HuH-7.5 (cell line): ENCODE measurements at regions not wholly inside any gene's neighbourhood (a gene's known extent, or its start where the extent isn't known, plus 50 kb on each side); places are given as distances from the start of the nearest gene placed in this dataset.
A peak's percentile ranks its signal among the peaks of the same experiment; 100 is the strongest.
"Not testable (repeated sequence)": the region's sequence is repeated elsewhere in the genome, so short reads cannot be mapped to it uniquely, and the experiment has no call there.

Experiments used
- DNase-seq: peaks from one replicate; pipeline ENCODE4 v3.0.0; 2011; ENCODE audit warnings: low spot score

- peak; percentile 7 for DNase-seq
These were observed 1548.6 kb downstream of the EFNA5 start for GRCh38 chr5:106121972-106122605.

DNA sequence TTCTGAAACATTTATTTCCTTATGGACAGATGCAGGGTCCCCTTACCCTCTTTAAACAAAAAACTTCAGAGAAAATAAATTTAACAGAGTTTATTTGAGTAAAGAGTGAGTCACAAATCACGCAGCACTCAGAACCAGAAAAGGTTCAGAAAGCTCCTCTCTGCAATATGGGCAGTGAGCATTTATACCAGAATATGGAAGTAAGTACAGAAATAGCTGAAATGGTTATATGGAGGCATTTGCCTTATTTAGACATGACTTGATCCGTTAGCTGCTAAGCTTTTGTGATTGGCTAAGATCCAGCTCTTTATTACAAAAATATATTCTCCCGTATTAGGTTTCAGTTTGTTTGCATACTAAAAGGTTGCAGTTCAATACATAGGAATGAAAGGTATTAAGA is 1554.1 kb downstream of the EFNA5 start:
- no peak for DNase-seq

DNA sequence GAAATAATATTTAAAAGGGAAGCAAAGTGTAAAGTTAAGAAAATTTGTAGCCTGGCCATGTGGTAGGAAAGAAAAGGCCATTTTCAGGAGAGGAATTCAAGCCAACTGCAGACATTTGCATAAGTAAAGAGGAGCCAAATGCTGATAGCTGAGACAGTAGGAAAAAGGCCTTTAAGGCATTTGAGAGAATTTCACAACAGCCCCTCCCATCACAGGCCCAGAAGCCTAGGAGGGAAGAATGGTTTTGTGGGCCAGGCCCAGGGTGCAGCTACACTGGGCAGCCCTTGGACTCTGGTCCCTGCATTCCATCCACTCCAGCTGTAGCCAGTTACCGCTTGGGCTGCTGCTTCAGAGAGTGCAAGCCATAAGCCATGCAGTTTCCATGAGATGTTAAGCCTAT is 1556.8 kb downstream of the EFNA5 start:
- DNase-seq: no peak

DNA sequence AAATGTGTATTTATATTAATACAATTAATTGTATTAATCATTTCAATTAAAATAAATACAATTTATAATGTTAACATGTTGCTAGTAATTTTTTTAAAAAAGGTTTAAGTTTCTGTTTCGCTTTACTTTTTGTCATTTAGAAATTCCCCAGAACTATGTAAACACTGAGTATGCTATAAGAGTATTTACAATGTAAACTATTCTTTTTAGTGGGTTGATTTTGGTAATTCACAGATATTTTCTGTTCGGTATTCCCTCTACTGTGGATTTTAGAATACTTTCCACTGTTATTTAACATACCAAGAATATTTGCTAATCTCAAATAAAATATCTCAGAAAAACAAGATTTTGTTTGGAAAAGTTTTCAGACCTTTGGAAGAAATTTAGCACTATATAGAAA is 1564.4 kb downstream of the EFNA5 start:
- DNase-seq: no peak

DNA sequence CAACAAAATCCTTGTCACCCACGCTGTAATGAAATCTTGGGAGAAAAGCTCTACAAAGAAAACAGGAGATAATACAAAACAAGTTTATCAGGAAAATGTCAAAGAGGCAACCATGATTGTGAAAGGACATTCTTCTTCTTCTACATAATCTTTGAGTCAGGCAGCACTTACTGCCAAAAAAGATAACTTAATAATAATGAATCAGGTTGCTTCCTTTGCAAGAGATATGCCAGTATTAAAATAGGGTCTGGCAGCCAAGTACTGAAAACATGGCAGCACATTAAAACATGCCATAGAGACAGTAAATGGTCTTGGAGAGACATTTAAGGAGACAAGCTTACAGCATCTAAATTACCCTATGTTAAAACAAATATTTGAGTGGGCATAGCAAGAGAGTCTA is 1573.4 kb downstream of the EFNA5 start:
- no peak for DNase-seq

DNA sequence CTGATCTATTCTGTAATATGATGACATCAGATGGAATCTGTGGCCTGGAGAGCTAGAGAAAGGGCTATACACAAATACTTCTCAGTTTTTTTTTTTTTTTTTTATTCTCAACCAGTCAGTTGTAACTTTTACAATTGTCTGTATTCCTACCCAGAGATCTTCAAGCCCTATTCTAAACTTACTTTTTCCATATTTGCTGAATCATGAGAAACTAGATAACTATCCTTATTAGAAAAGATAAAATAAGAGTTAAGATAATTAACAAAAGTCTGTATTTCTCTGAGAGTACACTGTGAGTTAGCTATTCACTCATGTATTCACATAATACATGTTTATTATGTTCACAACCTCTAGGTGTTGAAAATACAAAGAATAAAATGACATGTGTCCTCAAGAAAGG is 1575.9 kb downstream of the EFNA5 start:
- DNase-seq: no peak

- no peak for DNase-seq
These were observed 1576.5 kb downstream of the EFNA5 start for GRCh38 chr5:106094204-106094607.

GRCh38 chr5:106093134-106093533 is 1577.6 kb downstream of the EFNA5 start:
- no peak for DNase-seq

DNA sequence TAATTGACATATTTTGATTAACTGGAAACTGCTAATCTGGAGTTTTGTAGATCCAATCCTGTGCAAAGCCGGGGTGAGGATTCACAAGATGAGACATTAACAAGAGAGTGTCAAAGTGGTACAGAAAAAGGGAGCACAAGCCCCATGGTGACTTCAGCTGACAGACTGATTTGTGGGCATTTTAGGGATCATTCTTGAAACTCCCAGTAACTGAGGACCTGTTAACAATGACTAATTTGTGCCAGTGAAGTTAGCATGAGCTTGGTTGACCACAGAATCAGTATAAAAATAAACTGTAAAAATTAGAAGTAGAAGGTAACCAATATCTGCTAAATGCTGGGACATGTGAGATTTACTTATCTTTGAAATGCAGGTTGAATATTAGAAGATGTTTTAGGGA is 1578.3 kb downstream of the EFNA5 start:
- no peak for DNase-seq

- DNase-seq: no peak
These were observed 1581.7 kb downstream of the EFNA5 start for GRCh38 chr5:106089073-106089472.

DNA sequence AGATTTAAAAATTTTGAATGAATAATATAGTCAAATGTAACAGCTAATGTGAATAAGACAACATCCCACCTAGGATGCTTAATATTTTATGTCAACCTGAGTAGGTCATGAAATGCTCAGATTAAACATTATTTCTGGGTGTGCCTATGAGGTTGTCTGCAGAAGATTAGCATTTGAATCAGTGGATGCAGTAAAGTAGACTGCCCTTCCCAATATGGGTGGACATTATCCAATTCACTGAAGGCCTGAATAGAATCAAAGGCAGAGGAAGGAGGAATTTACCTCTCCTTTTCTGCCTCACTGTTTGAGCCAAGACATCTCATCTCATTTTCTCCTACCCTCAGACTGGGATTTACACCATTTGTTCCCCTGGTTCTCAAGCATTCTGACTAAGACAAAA is 1582.3 kb downstream of the EFNA5 start:
- no peak for DNase-seq

DNA sequence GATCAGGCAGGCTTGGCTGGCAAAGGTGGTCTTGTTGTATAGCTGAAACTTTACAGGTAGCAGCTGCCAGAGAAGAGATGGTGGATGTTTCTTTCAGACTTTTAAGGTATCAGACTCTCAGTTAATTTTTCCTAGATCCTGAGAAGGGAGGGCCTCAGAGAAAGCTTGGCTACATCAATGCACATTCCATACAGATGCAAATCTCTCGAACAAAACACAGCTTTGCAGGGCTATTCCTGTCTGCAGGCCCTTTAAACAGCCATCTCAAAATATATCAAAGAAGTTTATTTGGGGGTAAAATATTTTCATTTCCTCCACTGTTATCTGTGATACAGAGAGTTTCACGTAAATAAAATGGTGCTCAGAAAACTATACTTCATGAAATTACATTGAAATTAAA is 1584.4 kb downstream of the EFNA5 start:
- no peak for DNase-seq

DNA sequence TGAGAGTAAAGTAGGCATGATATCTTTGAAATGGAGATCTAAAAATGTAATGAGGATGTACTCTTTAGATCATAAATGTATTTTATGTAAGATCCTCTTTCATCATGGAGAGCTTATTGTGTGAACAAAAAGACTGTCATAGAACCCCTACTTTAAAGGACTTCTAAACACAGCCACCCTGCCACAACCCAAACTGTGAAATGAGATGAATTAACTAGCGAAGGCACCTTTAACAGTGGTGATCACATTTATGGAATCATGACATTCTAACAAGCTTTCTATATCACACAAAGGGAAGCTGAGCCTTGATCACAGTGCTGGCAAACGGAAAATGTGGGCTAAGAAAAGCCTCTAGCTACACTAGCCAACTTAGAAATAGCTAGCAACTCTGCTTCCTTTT is 1585.2 kb downstream of the EFNA5 start:
- no peak for DNase-seq

- no peak for DNase-seq
These were observed 1585.6 kb downstream of the EFNA5 start for GRCh38 chr5:106085136-106085535.

GRCh38 chr5:106080535-106080934 is 1590.2 kb downstream of the EFNA5 start:
- no peak for DNase-seq

- DNase-seq: no peak
These were observed 1594.1 kb downstream of the EFNA5 start for GRCh38 chr5:106076655-106077054.

GRCh38 chr5:106072208-106072607 is 1598.5 kb downstream of the EFNA5 start:
- no peak for DNase-seq

DNA sequence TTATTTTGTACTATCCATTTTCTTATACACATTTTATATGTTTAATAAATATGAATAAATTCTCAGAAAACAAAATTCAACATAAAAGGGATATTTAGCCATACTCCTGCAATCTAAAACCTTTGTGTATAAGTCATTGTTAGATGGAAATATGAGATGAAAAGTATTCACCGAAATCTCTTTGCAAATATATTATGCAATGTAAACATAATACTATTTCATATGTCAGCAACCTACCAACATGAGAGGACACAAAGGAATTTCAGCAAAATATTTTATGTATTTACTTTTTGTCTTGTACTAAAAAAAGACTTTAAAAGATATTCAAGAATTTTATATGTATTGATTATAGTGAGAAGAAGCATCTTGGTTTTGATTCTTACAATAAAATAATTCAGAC is 1623.4 kb downstream of the EFNA5 start:
- DNase-seq: no peak

- not testable (repeated sequence) for DNase-seq
These were observed 1638.7 kb downstream of the EFNA5 start for GRCh38 chr5:106032069-106032468.

DNA sequence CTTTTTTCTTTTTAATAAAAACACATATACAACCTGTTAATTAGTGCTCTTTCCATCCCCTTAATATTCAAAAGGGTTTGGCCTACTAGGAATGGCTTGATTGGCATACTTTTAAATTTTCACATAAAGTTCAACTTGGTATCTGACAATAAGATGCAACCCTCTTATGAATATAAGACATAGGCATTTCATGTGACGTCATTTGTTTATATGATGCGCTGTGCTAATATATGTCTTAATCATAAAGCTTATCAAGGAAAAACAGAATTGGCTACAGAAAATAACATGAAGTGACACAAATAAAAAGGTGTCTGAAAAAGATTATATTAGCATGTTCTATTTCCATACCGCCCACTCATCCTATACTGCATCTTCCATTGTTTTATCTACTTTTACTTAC is 1642.4 kb downstream of the EFNA5 start:
- DNase-seq: no peak

GRCh38 chr5:106020894-106021293 is 1649.8 kb downstream of the EFNA5 start:
- no peak for DNase-seq

- no peak for DNase-seq
These were observed 1651.5 kb downstream of the EFNA5 start for GRCh38 chr5:106019261-106019660.

DNA sequence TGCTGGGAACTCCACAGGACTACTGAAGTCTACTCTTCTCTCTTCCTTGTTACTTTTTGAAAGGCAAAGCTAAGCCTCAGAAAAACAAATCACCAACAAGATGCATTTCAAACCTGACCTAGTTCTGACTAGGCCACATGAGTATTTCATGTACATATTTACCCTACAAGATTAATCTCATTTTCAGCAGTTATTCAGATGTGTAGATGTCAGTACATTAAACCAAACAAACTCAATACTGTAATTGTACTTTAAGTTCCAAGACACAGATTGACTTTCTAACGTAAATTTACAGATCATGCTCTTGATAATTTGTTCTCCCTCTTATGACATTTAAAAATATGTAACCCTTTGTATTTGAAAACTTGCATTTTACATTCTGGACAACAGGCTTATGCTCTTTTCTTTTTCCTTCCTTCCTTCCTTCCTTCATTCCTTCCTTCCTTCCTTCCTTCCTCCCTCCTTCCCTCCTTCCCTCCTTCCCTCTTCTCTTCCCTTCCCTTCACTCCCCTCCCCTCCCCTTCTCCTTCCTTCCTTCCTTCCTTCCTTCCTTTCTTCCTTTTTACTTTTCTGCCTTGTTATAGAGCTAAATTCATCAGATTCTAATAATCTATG is 1653.4 kb downstream of the EFNA5 start:
- DNase-seq: no peak

DNA sequence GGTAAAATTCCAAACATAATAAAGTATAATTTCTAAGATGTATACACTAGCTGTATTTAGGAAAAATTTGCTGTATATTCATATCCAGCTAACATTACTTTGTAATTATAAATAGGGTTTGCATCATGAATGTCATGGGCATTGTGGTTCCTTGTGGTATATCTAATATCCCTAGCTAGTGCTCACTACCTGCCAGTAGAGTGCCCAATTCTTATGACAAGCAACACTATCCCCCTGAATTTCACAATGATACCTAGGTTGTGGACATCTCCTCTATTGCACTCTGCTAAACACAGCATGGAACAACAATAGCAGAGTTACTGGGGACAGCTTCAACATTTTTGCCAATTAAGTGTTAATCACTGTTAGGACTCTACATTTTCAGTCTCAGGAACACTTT is 1656.5 kb downstream of the EFNA5 start:
- no peak for DNase-seq
